Neuronal stem cell (in vitro differentiated cells): ENCODE measurements at regions not wholly inside any gene's neighbourhood (a gene's known extent, or its start where the extent isn't known, plus 50 kb on each side); places are given as distances from the start of the nearest gene placed in this dataset.

Source experiments
- DNase-seq: peaks from one replicate; pipeline ENCODE4 v3.0.0-alpha.2; 2013; ENCODE audit warnings: low spot score
- H2AFZ ChIP-seq: one replicate; pipeline ENCODE4 v1.6.1; 2013; ENCODE audit warnings: mild to moderate bottlenecking, low read length, inconsistent platforms
- H2AK5ac ChIP-seq: 2 replicates; pipeline ENCODE4 v1.6.1; 2013; ENCODE audit warnings: low read depth, mild to moderate bottlenecking, inconsistent platforms, low read length, moderate library complexity, mixed read lengths
- H2BK120ac ChIP-seq: 2 replicates; pipeline ENCODE4 v1.6.1; 2013; ENCODE audit warnings: low read depth, mild to moderate bottlenecking, inconsistent platforms, low read length, moderate library complexity, mixed read lengths
- H2BK12ac ChIP-seq: one replicate; pipeline ENCODE4 v1.6.1; 2013; ENCODE audit warnings: low read length, inconsistent platforms
- H2BK15ac ChIP-seq: 2 replicates; pipeline ENCODE4 v1.6.1; 2013; ENCODE audit warnings: mild to moderate bottlenecking, low read length, inconsistent platforms, mixed read lengths
- H2BK5ac ChIP-seq: one replicate; pipeline ENCODE4 v1.6.1; 2013; ENCODE audit warnings: inconsistent platforms, mild to moderate bottlenecking, low read length, moderate library complexity
- H3K14ac ChIP-seq: one replicate; pipeline ENCODE4 v1.6.1; 2013; ENCODE audit warnings: low read length, inconsistent platforms
- H3K18ac ChIP-seq: 2 replicates; pipeline ENCODE4 v1.6.1; 2013; ENCODE audit warnings: low read length, inconsistent platforms
- H3K23ac ChIP-seq: 2 replicates; pipeline ENCODE4 v1.6.1; 2013; ENCODE audit warnings: low read depth, mild to moderate bottlenecking, mixed read lengths, low read length, inconsistent platforms; ENCODE audit not compliant: poor library complexity
- H3K27ac ChIP-seq: replicated peaks from 3 replicates; pipeline ENCODE4 v1.5.1; 2013; ENCODE audit warnings: low read length, inconsistent platforms
- H3K27me3 ChIP-seq, 3 experiments: 2 replicates each; pipeline ENCODE4 v1.6.1; 2013; ENCODE audit warnings: low read length in 3 of 3, mild to moderate bottlenecking in 2 of 3, inconsistent platforms in 1 of 3, low read depth in 1 of 3, mixed read lengths in 1 of 3, moderate library complexity in 1 of 3; ENCODE audit not compliant: control insufficient read depth in 3 of 3, insufficient read depth in 3 of 3
- H3K36me3 ChIP-seq, 2 donors: replicated peaks in 1 of 2; 2 replicates each; pipeline ENCODE4 v1.6.1; 2013; ENCODE audit warnings: low read length in 2 of 2; ENCODE audit not compliant: control insufficient read depth in 2 of 2, insufficient read depth in 2 of 2
- H3K4ac ChIP-seq: 2 replicates; pipeline ENCODE4 v1.6.1; 2013; ENCODE audit warnings: inconsistent platforms, mild to moderate bottlenecking, low read length, moderate library complexity
- H3K4me1 ChIP-seq, 2 donors: 1 replicate in 1 of 2; 2 replicates in 1 of 2; pipeline ENCODE4 v1.6.1; 2013; ENCODE audit warnings: low read length in 2 of 2, low read depth in 1 of 2; ENCODE audit not compliant: control insufficient read depth in 2 of 2, insufficient read depth in 1 of 2
- H3K4me2 ChIP-seq: one replicate; pipeline ENCODE4 v1.6.1; 2013; ENCODE audit warnings: mild to moderate bottlenecking, low read length, inconsistent platforms; ENCODE audit not compliant: insufficient read depth, poor library complexity, severe bottlenecking
- H3K4me3 ChIP-seq, 2 donors: 2 replicates each; pipeline ENCODE4 v1.5.1; 2013; ENCODE audit warnings: low read length in 2 of 2, mild to moderate bottlenecking in 2 of 2, inconsistent platforms in 1 of 2, moderate library complexity in 1 of 2
- H3K79me1 ChIP-seq: one replicate; pipeline ENCODE4 v1.6.1; 2013; ENCODE audit warnings: low read depth, mild to moderate bottlenecking, inconsistent platforms, low read length, moderate library complexity
- H3K9ac ChIP-seq: one replicate; pipeline ENCODE4 v1.6.1; 2013; ENCODE audit warnings: mild to moderate bottlenecking, low read depth, low read length, inconsistent platforms; ENCODE audit not compliant: poor library complexity
- H3K9me3 ChIP-seq, 2 donors: replicated peaks in 1 of 2; 2 replicates each; pipeline versions ENCODE3 to v1.6.1; 2013; ENCODE audit warnings: low read length in 2 of 2, mild to moderate bottlenecking in 2 of 2, inconsistent platforms in 1 of 2, low read depth in 1 of 2, mixed read lengths in 1 of 2, moderate library complexity in 1 of 2; ENCODE audit not compliant: control insufficient read depth in 2 of 2, insufficient read depth in 1 of 2
- H4K8ac ChIP-seq: one replicate; pipeline ENCODE4 v1.6.1; 2013; ENCODE audit warnings: low read depth, mild to moderate bottlenecking, inconsistent platforms, low read length, moderate library complexity
- H4K91ac ChIP-seq: one replicate; pipeline ENCODE4 v1.6.1; 2013; ENCODE audit warnings: low read length, low read depth, mild to moderate bottlenecking, inconsistent platforms; ENCODE audit not compliant: poor library complexity
- WGBS, 2 donors: extraction: QIAGEN DNeasy Blood & Tissue Kit; methylation state at CpG; one replicate each; pipeline ENCODE4 v1.1.7; 2013; ENCODE audit warnings: missing lambda C conversion rate in 2 of 2, mixed read lengths in 1 of 2; ENCODE audit not compliant: insufficient read length in 2 of 2, insufficient replicate concordance in 1 of 2; ENCODE audit errors: extremely low coverage in 2 of 2; 5-methylcytosine and 5-hydroxymethylcytosine counted together

GRCh38 chr6:103396768-103397167 is 1463.0 kb downstream of the HACE1 start:
- H2AK5ac ChIP-seq, result no peak overlapping the region
- no peak overlapping the region for H3K9ac ChIP-seq
- no peak overlapping the region for H4K91ac ChIP-seq
- H3K36me3 ChIP-seq, result no peaks in the 10 kb centered on the region
- no peaks in the 10 kb centered on the region for H3K9me3 ChIP-seq
- H3K4me2 ChIP-seq, result no peak overlapping the region
- no peak overlapping the region for H3K23ac ChIP-seq
- no CpG with 5 or more reads among the region's 2 CpGs for WGBS, 2 donors
- DNase-seq, result no peak
- no peak overlapping the region for H2BK12ac ChIP-seq
- H3K18ac ChIP-seq, result no peak overlapping the region
- H3K79me1 ChIP-seq, result no peaks in the 10 kb centered on the region
- H2BK120ac ChIP-seq, result no peak overlapping the region
- H2BK5ac ChIP-seq, result no peak overlapping the region
- H2BK15ac ChIP-seq, result no peak overlapping the region
- H3K4me3 ChIP-seq, result no peak overlapping the region
- no peak overlapping the region for H3K4ac ChIP-seq
- no peaks in the 10 kb centered on the region for H3K4me1 ChIP-seq
- H2AFZ ChIP-seq, result no peak overlapping the region
- no peak overlapping the region for H3K27ac ChIP-seq
- H4K8ac ChIP-seq, result no peak overlapping the region
- no peaks in the 10 kb centered on the region for H3K27me3 ChIP-seq
- H3K14ac ChIP-seq, result no peak overlapping the region

- Histone ChIP-seq H3K27me3 (no peaks in the 10 kb centered on the region), H2BK5ac (no peak overlapping the region), H3K4ac (no peak overlapping the region), H2BK120ac (no peak overlapping the region), H3K4me1 (no peaks in the 10 kb centered on the region), H3K18ac (no peak overlapping the region), H2AK5ac (no peak overlapping the region), H3K4me3 (no peak overlapping the region), H3K9ac (no peak overlapping the region), H3K79me1 (no peaks in the 10 kb centered on the region), H2BK12ac (no peak overlapping the region), H3K27ac (no peak overlapping the region), H3K14ac (no peak overlapping the region), H4K8ac (no peak overlapping the region), H3K4me2 (no peak overlapping the region), H4K91ac (no peak overlapping the region), H3K23ac (no peak overlapping the region), H3K36me3 (no peaks in the 10 kb centered on the region), H3K9me3 (peaks cover 0 to 2% of the 10 kb centered on the region in 2 donors), H2AFZ (no peak overlapping the region), H2BK15ac (no peak overlapping the region)
- WGBS, 2 donors, result no CpG with 5 or more reads among the region's 2 CpGs
- DNase-seq, result no peak
Measured at GRCh38 chr6:103379272-103379671, 1480.4 kb downstream of the HACE1 start.

GRCh38 chr6:103367212-103367611 is 1492.5 kb downstream of the HACE1 start:
- Histone ChIP-seq H3K9me3 (no peaks in the 10 kb centered on the region), H3K79me1 (no peaks in the 10 kb centered on the region), H3K9ac (no peak overlapping the region), H2AK5ac (no peak overlapping the region), H3K4me1 (no peaks in the 10 kb centered on the region), H3K4ac (no peak overlapping the region), H2BK15ac (no peak overlapping the region), H3K23ac (no peak overlapping the region), H2BK12ac (no peak overlapping the region), H3K27me3 (no peaks in the 10 kb centered on the region), H3K4me3 (no peak overlapping the region), H3K27ac (no peak overlapping the region), H2AFZ (no peak overlapping the region), H4K91ac (no peak overlapping the region), H4K8ac (no peak overlapping the region), H3K14ac (no peak overlapping the region), H3K36me3 (no peaks in the 10 kb centered on the region), H3K18ac (no peak overlapping the region), H2BK5ac (no peak overlapping the region), H3K4me2 (no peak overlapping the region), H2BK120ac (no peak overlapping the region)
- no peak for DNase-seq

DNA sequence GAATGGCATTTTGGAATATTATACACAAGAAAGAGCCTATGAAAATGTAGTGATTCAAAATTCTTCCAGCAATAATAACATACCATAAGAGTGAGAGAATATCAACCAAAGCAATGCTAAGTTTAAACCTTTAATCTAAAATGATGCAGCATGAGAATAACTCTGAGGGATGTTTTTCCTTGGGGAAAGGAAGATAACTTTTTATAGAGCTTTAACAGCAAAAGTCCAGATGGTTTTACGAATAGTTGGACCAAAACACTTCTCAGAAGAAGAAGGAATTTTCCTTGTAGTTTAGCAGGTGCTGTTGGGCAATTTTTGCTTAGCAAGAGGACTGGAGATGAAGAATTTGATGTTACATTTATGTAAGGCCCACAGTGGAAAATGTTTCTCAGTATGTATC is 1503.2 kb downstream of the HACE1 start:
- DNase-seq, result no peak
- H3K4me1 ChIP-seq, result no peaks in the 10 kb centered on the region
- H3K9ac ChIP-seq, result no peak overlapping the region
- no peak overlapping the region for H3K18ac ChIP-seq
- no peak overlapping the region for H3K14ac ChIP-seq
- no peak overlapping the region for H2BK5ac ChIP-seq
- no peaks in the 10 kb centered on the region for H3K36me3 ChIP-seq
- WGBS, 2 donors, result no CpG with 5 or more reads among the region's 1 CpG
- H3K4me2 ChIP-seq, result no peak overlapping the region
- no peak overlapping the region for H2BK120ac ChIP-seq
- no peak overlapping the region for H2AFZ ChIP-seq
- no peaks in the 10 kb centered on the region for H3K79me1 ChIP-seq
- no peak overlapping the region for H2BK12ac ChIP-seq
- H4K8ac ChIP-seq, result no peak overlapping the region
- H3K9me3 ChIP-seq, result no peaks in the 10 kb centered on the region
- no peak overlapping the region for H3K27ac ChIP-seq
- H3K27me3 ChIP-seq, result no peaks in the 10 kb centered on the region
- no peak overlapping the region for H3K4me3 ChIP-seq
- H3K4ac ChIP-seq, result no peak overlapping the region
- H3K23ac ChIP-seq, result no peak overlapping the region
- no peak overlapping the region for H2BK15ac ChIP-seq
- H4K91ac ChIP-seq, result no peak overlapping the region
- no peak overlapping the region for H2AK5ac ChIP-seq
